Fibroblast of lung (primary cell): ENCODE measurements at regions not wholly inside any gene's neighbourhood (a gene's known extent, or its start where the extent isn't known, plus 50 kb on each side); places are given as distances from the start of the nearest gene placed in this dataset.

ENCODE experiments used
- DNase-seq, 2 donors: peaks; one replicate each; pipeline versions ENCODE4 v3.0.0 to v3.0.0-alpha.2; 2010; ENCODE audit warnings: low read depth in 2 of 2
- H2AFZ ChIP-seq: 2 replicates; pipeline ENCODE4 v1.5.1; 2012; ENCODE audit warnings: low read length, control low read depth, inconsistent platforms
- H3K27ac ChIP-seq: 2 replicates; pipeline ENCODE4 v1.5.1; 2011; ENCODE audit warnings: low read length, control low read depth; ENCODE audit not compliant: insufficient read depth
- H3K27me3 ChIP-seq: 2 replicates; pipeline ENCODE4 v1.5.1; 2011; ENCODE audit warnings: mild to moderate bottlenecking, low read length; ENCODE audit not compliant: control insufficient read depth, insufficient read depth
- H3K36me3 ChIP-seq: 2 replicates; pipeline ENCODE4 v1.5.1; 2011; ENCODE audit warnings: low read length; ENCODE audit not compliant: control insufficient read depth, insufficient read depth
- H3K4me1 ChIP-seq: 2 replicates; pipeline ENCODE4 v1.5.1; 2011; ENCODE audit warnings: low read length; ENCODE audit not compliant: control insufficient read depth, insufficient read depth; ENCODE audit errors: extremely low read depth
- H3K4me2 ChIP-seq: 2 replicates; pipeline ENCODE4 v1.5.1; 2011; ENCODE audit warnings: low read length, control low read depth; ENCODE audit not compliant: insufficient read depth; ENCODE audit errors: extremely low read depth
- H3K4me3 ChIP-seq, 4 experiments: fragments of 200-600 bp in 1 of 4; sonication (generic) in 1 of 4; replicated peaks in 1 of 4; 2 replicates each; pipeline ENCODE4 v1.5.1; 2011 to 2016; ENCODE audit warnings: low read length in 4 of 4, low read depth in 3 of 4, mild to moderate bottlenecking in 3 of 4, control low read depth in 2 of 4, inconsistent platforms in 1 of 4, mixed read lengths in 1 of 4; ENCODE audit not compliant: insufficient read depth in 1 of 4; ENCODE audit errors: control extremely low read depth in 1 of 4
- H3K79me2 ChIP-seq: 2 replicates; pipeline ENCODE4 v1.5.1; 2012; ENCODE audit warnings: mild to moderate bottlenecking, low read length, inconsistent platforms; ENCODE audit not compliant: control insufficient read depth, insufficient read depth
- H3K9ac ChIP-seq: 2 replicates; pipeline ENCODE4 v1.5.1; 2011; ENCODE audit warnings: mild to moderate bottlenecking, low read length, control low read depth; ENCODE audit not compliant: insufficient read depth
- H3K9me3 ChIP-seq: 2 replicates; pipeline ENCODE4 v1.5.1; 2012; ENCODE audit warnings: low read depth, low read length; ENCODE audit not compliant: control insufficient read depth, insufficient read depth
- H4K20me1 ChIP-seq: 2 replicates; pipeline ENCODE4 v1.5.1; 2011; ENCODE audit warnings: low read length; ENCODE audit not compliant: control insufficient read depth, insufficient read depth; ENCODE audit errors: extremely low read depth
- CTCF ChIP-seq, 2 donors: IDR thresholded peaks in 1 of 2; conservative IDR thresholded peaks in 1 of 2; 1 replicate in 1 of 2; 2 replicates in 1 of 2; pipeline ENCODE4 v1.5.1; 2011 to 2012; ENCODE audit warnings: low read length in 2 of 2, control low read depth in 1 of 2, inconsistent platforms in 1 of 2, low read depth in 1 of 2, mild to moderate bottlenecking in 1 of 2
- EZH2 ChIP-seq: IDR thresholded peaks from 2 replicates; pipeline ENCODE4 v1.5.1; 2012; ENCODE audit warnings: low read length, control low read depth, mild to moderate bottlenecking; ENCODE audit errors: missing control alignments

GRCh38 chrX:69234624-69235023 lies 69.4 kb upstream of the PJA1 start:
- no peak overlapping the region for H3K4me3 ChIP-seq
- no peak for DNase-seq
- no peaks in the 10 kb centered on the region for H3K9me3 ChIP-seq
- H3K4me2 ChIP-seq = no peak overlapping the region
- no peak overlapping the region for H2AFZ ChIP-seq
- no peaks in the 10 kb centered on the region for H3K4me1 ChIP-seq
- no peaks in the 10 kb centered on the region for H3K27me3 ChIP-seq
- H3K9ac ChIP-seq = no peak overlapping the region
- H3K36me3 ChIP-seq = no peaks in the 10 kb centered on the region
- H4K20me1 ChIP-seq = no peaks in the 10 kb centered on the region
- H3K79me2 ChIP-seq = no peaks in the 10 kb centered on the region
- TF ChIP-seq EZH2 (no peak), CTCF (conservative IDR thresholded peaks at IDR 0.05 in 1 of 2, IDR thresholded peaks at IDR 0.05 in 1 of 2; ENCODE audit: low read depth in 1 of 2, low read length in 2 of 2) (no peak)
- no peak overlapping the region for H3K27ac ChIP-seq

- Histone ChIP-seq H3K4me3 (no peak overlapping the region), H4K20me1 (no peaks in the 10 kb centered on the region), H3K27ac (no peak overlapping the region), H3K9me3 (no peaks in the 10 kb centered on the region), H3K27me3 (no peaks in the 10 kb centered on the region), H3K4me2 (no peak overlapping the region), H3K79me2 (no peaks in the 10 kb centered on the region), H3K36me3 (no peaks in the 10 kb centered on the region), H3K4me1 (no peaks in the 10 kb centered on the region), H3K9ac (no peak overlapping the region), H2AFZ (no peak overlapping the region)
- no peak for TF ChIP-seq CTCF (conservative IDR thresholded peaks at IDR 0.05 in 1 of 2, IDR thresholded peaks at IDR 0.05 in 1 of 2; ENCODE audit: low read depth in 1 of 2, low read length in 2 of 2)
- no peak for TF ChIP-seq EZH2
- no peak for DNase-seq
Observed at GRCh38 chrX:69232945-69233344, 67.7 kb upstream of the PJA1 start.

DNA sequence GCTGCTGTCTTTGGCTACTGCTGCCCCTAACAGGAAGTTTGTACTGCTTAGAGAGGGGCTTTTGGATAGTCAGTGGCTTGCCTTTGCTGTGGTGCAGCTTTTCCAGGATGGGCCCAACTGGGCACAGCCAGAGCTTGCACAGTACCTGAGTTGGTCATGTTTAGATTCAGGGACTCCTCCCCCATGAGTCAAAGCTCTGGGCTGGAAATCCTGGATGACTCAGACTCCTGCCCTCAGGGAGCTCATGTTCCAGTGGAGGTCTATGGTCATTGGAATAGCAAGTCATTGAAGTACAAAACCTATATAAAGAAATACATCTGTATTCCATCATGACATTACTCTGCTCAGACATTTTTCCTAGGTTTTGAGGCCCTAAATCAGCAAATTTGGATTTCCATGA lies 66.7 kb upstream of the PJA1 start:
- H3K27ac ChIP-seq = no peak overlapping the region
- no peak overlapping the region for H3K9ac ChIP-seq
- H3K4me1 ChIP-seq = no peaks in the 10 kb centered on the region
- no peak overlapping the region for H3K4me3 ChIP-seq
- no peaks in the 10 kb centered on the region for H3K36me3 ChIP-seq
- H3K79me2 ChIP-seq = no peaks in the 10 kb centered on the region
- no peak for TF ChIP-seq EZH2
- TF ChIP-seq CTCF (conservative IDR thresholded peaks at IDR 0.05 in 1 of 2, IDR thresholded peaks at IDR 0.05 in 1 of 2; ENCODE audit: low read depth in 1 of 2, low read length in 2 of 2) = no peak
- no peaks in the 10 kb centered on the region for H3K9me3 ChIP-seq
- no peak overlapping the region for H2AFZ ChIP-seq
- no peaks in the 10 kb centered on the region for H3K27me3 ChIP-seq
- DNase-seq = no peak
- no peaks in the 10 kb centered on the region for H4K20me1 ChIP-seq
- H3K4me2 ChIP-seq = no peak overlapping the region
